ENCODE measurements at regions not wholly inside any gene's neighbourhood (a gene's known extent, or its start where the extent isn't known, plus 50 kb on each side); places are given as distances from the start of the nearest gene placed in this dataset.

DNA sequence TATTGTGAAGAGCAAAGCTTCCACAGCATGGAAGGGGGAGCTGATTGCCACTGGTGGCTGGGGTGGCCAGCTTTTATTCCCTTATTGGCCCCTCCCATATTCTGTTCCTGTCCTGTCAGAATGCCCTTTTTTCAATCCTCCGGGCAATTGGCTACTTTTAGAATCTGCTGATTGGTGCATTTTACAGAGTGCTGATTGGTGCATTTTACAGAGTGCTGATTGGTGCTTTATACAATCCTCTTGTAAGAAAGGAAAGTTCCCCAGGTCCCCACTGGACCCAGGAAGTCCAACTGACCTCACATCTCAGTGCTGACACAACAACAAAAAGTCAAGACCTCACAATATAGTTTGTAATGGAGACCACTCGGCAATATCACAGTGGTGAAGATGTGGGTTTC is 195.0 kb downstream of the SPATA31A6 start (continued):
- no peak for TF ChIP-seq CHD7 (IDR thresholded peaks at IDR 0.05; ENCODE audit: insufficient replicate concordance, low read length)
- TF ChIP-seq, protein P1, sequence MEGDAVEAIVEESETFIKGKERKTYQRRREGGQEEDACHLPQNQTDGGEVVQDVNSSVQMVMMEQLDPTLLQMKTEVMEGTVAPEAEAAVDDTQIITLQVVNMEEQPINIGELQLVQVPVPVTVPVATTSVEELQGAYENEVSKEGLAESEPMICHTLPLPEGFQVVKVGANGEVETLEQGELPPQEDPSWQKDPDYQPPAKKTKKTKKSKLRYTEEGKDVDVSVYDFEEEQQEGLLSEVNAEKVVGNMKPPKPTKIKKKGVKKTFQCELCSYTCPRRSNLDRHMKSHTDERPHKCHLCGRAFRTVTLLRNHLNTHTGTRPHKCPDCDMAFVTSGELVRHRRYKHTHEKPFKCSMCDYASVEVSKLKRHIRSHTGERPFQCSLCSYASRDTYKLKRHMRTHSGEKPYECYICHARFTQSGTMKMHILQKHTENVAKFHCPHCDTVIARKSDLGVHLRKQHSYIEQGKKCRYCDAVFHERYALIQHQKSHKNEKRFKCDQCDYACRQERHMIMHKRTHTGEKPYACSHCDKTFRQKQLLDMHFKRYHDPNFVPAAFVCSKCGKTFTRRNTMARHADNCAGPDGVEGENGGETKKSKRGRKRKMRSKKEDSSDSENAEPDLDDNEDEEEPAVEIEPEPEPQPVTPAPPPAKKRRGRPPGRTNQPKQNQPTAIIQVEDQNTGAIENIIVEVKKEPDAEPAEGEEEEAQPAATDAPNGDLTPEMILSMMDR (IDR thresholded peaks at IDR 0.05; ENCODE audit: control extremely low read depth in 1 of 3, insufficient read depth in 1 of 3, low read depth in 1 of 3, low read length in 3 of 3), result no peak
- TF ChIP-seq SAP30 (IDR thresholded peaks at IDR 0.05; ENCODE audit: insufficient read depth, insufficient replicate concordance, low read length), result no peak
- no peak for TF ChIP-seq SUZ12 (IDR thresholded peaks at IDR 0.05; ENCODE audit: low read length)
- TF ChIP-seq SP2 (IDR thresholded peaks at IDR 0.05; ENCODE audit: low read length), result no peak
- TF ChIP-seq CHD2 (IDR thresholded peaks at IDR 0.05; ENCODE audit: low read length), result no peak
- no peak for TF ChIP-seq RXRA (IDR thresholded peaks at IDR 0.05; ENCODE audit: insufficient read depth, low read depth, low read length)
- TF ChIP-seq KDM4A (IDR thresholded peaks at IDR 0.05; ENCODE audit: low read depth, low read length, severe bottlenecking), result no peak
- TF ChIP-seq JUN (IDR thresholded peaks at IDR 0.05; ENCODE audit: low read depth, low read length), result no peak
- TF ChIP-seq MAFK (IDR thresholded peaks at IDR 0.05; ENCODE audit: low read depth, low read length), result no peak
